ENCODE measurements at regions not wholly inside any gene's neighbourhood (a gene's known extent, or its start where the extent isn't known, plus 50 kb on each side); places are given as distances from the start of the nearest gene placed in this dataset.

GRCh38 chr9:16202914-16203728 is 650.3 kb downstream of the CCDC171 start:
- no peak for DNase-seq (ENCODE audit: low spot score)

GRCh38 chr9:16203729-16204573 is 651.1 kb downstream of the CCDC171 start:
- no peak for DNase-seq (ENCODE audit: low spot score)

- DNase-seq (ENCODE audit: low spot score), result no peak
Measured at GRCh38 chr9:16205455-16205854, 652.6 kb downstream of the CCDC171 start.

GRCh38 chr9:16206518-16206917 is 653.7 kb downstream of the CCDC171 start:
- DNase-seq (ENCODE audit: low spot score), result no peak

- no peak for DNase-seq (ENCODE audit: low spot score)
Measured at GRCh38 chr9:16207161-16207560, 654.3 kb downstream of the CCDC171 start.

- DNase-seq (ENCODE audit: low spot score), result no peak
Measured at GRCh38 chr9:16210440-16210839, 657.6 kb downstream of the CCDC171 start.

GRCh38 chr9:16211946-16212345 is 658.5 kb downstream of the BNC2 start:
- no peak for DNase-seq (ENCODE audit: low spot score)

GRCh38 chr9:16213781-16214515 is 656.5 kb downstream of the BNC2 start:
- no peak for DNase-seq (ENCODE audit: low spot score)

GRCh38 chr9:16214677-16215352 is 655.7 kb downstream of the BNC2 start:
- DNase-seq (ENCODE audit: low spot score), result no peak

GRCh38 chr9:16215353-16215680 is 655.2 kb downstream of the BNC2 start:
- no peak for DNase-seq (ENCODE audit: low spot score)

GRCh38 chr9:16217943-16218701 is 652.3 kb downstream of the BNC2 start:
- DNase-seq (ENCODE audit: low spot score), result no peak

GRCh38 chr9:16221366-16221765 is 649.1 kb downstream of the BNC2 start:
- DNase-seq (ENCODE audit: low spot score), result no peak

GRCh38 chr9:16221822-16222547 is 648.5 kb downstream of the BNC2 start:
- no peak for DNase-seq (ENCODE audit: low spot score)

- no peak for DNase-seq (ENCODE audit: low spot score)
Measured at GRCh38 chr9:16223074-16223871, 647.2 kb downstream of the BNC2 start.

GRCh38 chr9:16230731-16231130 is 639.7 kb downstream of the BNC2 start:
- no peak for DNase-seq (ENCODE audit: low spot score)

GRCh38 chr9:16236311-16236710 is 634.2 kb downstream of the BNC2 start:
- no peak for DNase-seq (ENCODE audit: low spot score)

- no peak for DNase-seq (ENCODE audit: low spot score)
Measured at GRCh38 chr9:16236882-16237281, 633.6 kb downstream of the BNC2 start.

- no peak for DNase-seq (ENCODE audit: low spot score)
Measured at GRCh38 chr9:16238623-16239138, 631.8 kb downstream of the BNC2 start.

GRCh38 chr9:16241231-16241630 is 629.2 kb downstream of the BNC2 start:
- no peak for DNase-seq (ENCODE audit: low spot score)

- DNase-seq (ENCODE audit: low spot score), result no peak
Measured at GRCh38 chr9:16243798-16244197, 626.7 kb downstream of the BNC2 start.
